ENCODE measurements at regions not wholly inside any gene's neighbourhood (a gene's known extent, or its start where the extent isn't known, plus 50 kb on each side); places are given as distances from the start of the nearest gene placed in this dataset.
"Not testable (repeated sequence)": the region's sequence is repeated elsewhere in the genome, so short reads cannot be mapped to it uniquely, and the experiment has no call there.

DNA sequence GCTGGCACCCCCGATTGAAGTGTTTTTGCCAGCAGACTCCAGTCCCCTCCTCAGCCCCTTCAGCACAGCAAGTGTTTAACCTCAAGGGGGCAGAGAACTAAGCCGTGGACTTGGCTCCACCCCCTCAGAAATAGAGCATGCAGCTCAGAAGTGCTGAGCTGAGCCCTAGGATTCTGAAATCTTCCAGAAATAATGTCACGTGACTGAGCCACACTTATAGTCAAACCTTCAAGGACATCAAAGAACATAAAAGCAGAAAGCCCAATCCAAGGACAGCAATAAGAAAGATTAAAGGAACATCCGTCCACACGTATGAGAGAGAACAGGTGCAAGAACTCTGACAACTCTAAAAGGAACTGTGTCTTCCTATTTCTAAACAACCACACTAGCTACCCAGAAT is 317.7 kb upstream of the LRFN5 start:
- no peak for DNase-seq (ENCODE audit: low spot score)

GRCh38 chr14:41285186-41285748 is 321.4 kb upstream of the LRFN5 start:
- DNase-seq (ENCODE audit: low spot score) = no peak

GRCh38 chr14:41280745-41281144 is 325.9 kb upstream of the LRFN5 start:
- DNase-seq (ENCODE audit: low spot score) = no peak

- no peak for DNase-seq (ENCODE audit: low spot score)
Observed at GRCh38 chr14:41277450-41277849, 329.2 kb upstream of the LRFN5 start.

DNA sequence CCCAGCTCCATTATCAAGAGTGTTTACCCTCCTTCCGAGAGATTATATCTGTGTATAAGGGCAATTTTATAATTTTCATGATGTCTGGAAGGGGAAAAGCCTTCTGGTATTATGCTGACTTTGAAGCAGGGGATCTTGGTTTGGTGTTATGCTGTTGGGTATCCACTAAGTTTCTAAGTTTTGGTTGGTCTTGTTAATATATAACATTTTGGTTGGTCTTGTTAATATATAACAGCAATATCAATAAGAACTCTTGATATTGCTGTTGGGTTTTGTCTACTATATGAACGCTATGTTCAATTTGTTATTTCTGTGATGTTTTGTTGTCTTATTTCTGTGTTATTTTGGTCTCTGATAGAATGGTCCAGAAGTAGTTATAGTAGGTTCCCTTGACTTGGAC is 349.2 kb upstream of the LRFN5 start:
- no peak for DNase-seq (ENCODE audit: low spot score)

- no peak for DNase-seq (ENCODE audit: low spot score)
Observed at GRCh38 chr14:41235466-41235865, 371.2 kb upstream of the LRFN5 start.

DNA sequence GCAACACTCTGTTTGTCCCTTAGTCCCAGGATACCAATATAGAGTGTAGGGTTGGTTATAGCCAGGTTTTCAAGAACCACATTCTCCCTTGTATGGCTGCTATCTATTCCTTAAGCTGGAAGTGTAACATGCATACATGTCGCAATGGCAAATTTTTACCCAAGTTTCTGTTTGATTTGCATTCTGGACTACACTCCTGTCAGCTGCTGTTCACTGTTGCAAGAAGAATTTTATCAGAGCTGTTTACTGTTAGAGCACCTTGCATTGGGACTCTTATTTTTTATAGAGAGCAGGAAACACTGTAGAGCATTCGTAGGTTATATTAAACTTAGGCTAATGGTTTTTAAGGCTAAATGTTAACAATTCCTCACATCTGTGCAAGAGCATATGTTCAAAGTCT is 376.0 kb upstream of the LRFN5 start:
- no peak for DNase-seq (ENCODE audit: low spot score)

DNA sequence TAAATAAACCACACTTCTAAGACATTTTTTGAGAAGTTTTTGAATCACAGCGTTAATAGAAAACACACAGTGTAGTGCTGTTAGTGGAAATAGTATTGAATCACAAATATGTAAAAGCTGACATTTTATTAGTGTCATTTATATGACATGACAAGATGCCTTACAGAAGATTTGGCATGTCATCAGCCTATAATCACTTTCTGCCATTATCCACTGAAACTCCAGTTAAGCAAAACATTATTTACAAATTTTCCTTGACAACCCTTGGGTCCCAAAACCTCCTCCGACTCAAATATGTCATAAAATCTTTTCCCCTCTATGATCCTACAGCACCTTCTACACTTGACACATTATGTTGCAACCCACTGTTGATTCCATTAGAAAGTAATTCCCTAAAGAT is 376.9 kb upstream of the LRFN5 start:
- DNase-seq (ENCODE audit: low spot score) = no peak

- DNase-seq (ENCODE audit: low spot score) = no peak
Observed at GRCh38 chr14:41225433-41225832, 381.2 kb upstream of the LRFN5 start.

DNA sequence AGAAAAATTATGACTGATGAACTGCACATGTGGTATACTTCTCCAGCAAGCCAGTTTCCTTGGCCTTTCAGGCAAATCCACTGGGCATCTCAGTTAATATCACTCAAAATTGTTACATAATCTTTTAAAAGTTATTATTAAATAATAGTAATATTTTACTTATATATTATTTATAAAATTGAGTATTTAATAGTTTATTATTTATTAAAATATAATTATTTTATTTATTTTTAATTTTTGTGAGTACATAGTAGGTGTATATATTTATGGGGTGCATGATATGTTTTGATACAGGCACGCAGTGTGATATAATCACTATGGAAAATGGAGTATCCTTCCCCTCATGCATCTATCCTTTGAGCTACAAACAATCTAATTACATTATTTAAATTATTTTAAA is 384.1 kb upstream of the LRFN5 start:
- DNase-seq (ENCODE audit: low spot score) = no peak

DNA sequence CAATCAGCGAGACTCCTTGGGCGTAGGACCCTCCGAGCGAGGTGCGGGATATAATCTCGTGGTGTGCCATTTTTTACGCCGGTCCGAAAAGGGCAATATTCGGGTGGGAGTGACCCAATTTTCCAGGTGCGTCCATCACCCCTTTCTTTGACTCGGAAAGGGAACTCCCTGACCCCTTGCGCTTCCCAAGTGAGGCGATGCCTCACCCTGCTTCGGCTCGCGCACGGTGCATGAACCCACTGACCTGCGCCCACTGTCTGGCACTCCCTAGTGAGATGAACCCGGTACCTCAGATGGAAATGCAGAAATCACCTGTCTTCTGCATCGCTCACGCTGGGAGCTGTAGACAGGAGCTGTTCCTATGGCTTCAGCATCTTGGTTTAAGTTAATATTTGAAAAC is 391.7 kb upstream of the LRFN5 start:
- DNase-seq (ENCODE audit: low spot score) = not testable (repeated sequence)

DNA sequence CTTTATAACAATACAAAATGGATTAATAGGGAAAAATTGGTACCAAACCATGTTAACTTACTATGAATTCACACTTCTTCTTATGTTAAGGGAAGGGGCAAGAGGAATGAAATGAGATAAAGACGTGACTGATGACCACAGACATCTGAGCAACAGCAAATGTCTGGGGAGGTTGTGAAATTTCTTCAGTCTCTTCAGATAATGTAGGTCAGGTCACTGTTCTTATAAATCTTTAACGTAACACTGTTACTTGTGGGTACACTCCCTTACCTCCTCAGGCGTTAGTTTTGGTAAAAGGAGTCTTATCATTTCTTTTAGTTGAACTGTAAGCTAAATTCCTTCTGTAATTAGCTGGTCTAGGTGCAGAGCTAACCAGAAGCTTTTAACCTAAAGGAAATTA is 405.0 kb upstream of the LRFN5 start:
- no peak for DNase-seq (ENCODE audit: low spot score)

GRCh38 chr14:41187868-41188267 is 418.8 kb upstream of the LRFN5 start:
- DNase-seq (ENCODE audit: low spot score) = no peak

- no peak for DNase-seq (ENCODE audit: low spot score)
Observed at GRCh38 chr14:41171045-41171444, 435.6 kb upstream of the LRFN5 start.

GRCh38 chr14:41167040-41167439 is 439.6 kb upstream of the LRFN5 start:
- no peak for DNase-seq (ENCODE audit: low spot score)

DNA sequence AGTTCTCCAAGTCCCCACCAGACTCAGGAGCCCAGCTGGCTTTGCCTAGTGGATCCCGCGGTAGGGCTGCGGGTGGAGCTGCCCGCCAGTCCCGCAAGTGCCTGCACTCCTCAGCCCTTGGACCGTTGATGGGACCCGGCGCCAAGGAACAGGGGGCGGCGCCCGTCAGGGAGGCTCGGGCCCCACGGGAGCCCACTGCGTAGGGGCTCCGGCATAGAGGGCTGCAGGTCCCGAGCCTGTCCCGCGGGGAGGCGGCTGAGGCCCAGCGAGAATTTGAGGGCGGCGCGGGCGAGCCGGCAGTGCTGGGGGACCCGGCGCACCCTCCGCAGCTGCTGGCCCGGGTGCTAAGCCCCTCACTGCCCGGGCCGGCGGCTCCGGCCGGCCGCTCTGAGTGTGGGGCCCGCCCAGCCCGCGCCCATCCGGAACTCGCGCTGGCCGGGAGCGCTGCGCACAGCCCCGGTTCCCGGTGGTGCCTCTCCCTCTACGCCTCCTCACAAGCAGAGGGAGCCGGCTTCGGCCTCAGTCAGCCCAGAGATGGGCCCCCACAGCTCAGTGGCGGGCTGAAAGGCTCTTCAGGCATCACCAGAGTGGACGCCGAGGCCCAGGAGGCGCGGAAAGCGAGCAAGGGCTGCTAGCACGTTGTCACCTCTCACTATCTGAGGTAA is 452.4 kb upstream of the LRFN5 start:
- DNase-seq (ENCODE audit: low spot score) = no peak

- DNase-seq (ENCODE audit: low spot score) = no peak
Observed at GRCh38 chr14:41146391-41146790, 460.3 kb upstream of the LRFN5 start.

DNA sequence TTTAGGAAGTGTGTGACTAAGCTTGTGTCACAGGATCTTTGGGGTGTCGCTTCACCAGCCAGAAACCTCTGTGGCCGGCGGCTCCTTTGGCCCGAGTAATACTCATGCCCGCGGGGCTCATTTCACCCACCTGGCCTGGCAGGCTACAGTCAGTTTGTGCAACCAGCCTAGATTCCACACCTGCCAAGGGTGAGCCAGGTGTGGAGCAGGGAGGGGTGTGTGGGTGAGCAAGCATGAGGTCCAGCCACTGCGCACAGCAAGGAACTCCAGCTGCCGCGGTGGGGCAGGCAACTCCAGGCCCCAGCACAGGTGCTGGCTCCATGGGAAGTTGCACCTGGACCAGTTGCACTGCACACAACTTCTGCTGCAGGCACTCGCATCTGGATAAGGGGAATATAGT is 462.3 kb upstream of the LRFN5 start:
- DNase-seq (ENCODE audit: low spot score) = no peak

- no peak for DNase-seq (ENCODE audit: low spot score)
Observed at GRCh38 chr14:41137741-41138140, 468.9 kb upstream of the LRFN5 start.

DNA sequence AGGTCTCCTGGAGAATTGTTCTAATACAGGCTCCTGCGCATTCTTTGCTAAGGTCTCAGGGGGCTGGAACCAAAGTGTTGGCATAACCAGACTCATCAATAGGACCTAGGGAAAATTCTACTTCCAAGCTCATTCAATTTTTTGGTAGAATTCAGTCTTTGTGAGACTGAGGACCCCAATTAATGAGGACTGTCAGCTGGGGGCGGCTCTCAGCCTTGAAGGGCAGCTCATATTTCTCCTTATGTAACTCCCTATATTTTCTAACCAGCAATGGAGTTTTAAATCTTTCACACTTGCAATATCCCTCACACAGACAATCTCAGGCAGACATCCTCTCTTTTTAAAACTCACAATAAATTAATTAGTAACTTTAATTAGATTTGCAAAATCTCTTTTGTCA is 476.4 kb upstream of the LRFN5 start:
- DNase-seq (ENCODE audit: low spot score) = no peak

DNA sequence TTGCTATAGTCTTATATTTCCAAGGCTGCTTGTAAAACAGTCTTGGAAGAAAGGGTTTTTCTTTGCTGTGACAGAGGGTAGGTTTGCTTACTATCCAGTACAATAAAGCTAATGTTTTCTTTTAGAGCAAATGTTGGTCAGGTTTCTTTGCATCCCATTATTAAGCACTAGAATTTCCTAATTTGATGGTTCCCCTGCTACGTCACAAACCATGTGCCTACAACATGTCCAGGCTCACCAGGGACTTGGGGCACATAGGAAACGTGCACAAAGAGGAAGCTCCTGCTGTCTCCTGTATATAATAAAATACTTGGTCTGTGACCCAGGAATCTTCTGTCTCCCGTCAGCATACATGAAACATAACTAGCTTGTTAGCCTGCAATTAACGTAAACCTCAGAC is 486.3 kb upstream of the LRFN5 start:
- DNase-seq (ENCODE audit: low spot score) = no peak

DNA sequence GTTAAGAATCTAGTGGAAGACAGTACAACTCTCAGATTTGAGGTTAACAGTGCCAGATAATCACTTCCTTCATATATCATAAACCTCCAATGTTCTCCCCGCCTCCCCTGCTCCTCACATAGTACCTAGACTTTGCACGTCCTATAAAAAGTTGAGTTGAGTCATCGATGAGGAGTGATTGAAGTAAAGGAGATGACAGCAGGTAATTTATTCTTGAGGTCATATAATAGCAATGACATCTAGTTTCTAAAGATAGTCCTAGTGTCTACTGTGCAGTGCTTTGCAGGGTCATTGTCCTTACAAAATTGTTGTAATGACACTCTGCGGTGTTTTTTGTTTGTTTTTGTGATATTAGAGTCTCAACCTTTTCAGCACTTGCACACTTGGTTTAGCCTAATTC is 510.5 kb upstream of the LRFN5 start:
- no peak for DNase-seq (ENCODE audit: low spot score)

DNA sequence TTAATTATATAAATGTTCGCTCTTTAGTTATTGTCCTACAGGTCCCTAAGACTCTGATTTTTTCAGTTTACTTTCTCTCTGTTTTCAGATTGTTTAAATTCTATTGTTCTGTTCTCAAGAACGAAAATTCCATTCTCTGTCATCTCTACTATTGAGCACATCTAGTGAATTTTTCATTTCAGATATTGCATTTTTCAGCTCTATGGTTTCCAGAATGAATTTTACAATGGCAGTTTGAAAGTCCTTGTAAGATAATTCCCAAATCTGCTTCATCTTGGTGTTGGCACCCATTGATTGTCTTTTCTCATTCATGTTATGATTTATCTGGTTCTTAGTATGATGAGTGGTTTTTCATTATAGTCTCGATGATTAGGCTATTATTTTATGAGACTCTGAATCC is 519.6 kb upstream of the LRFN5 start:
- no peak for DNase-seq (ENCODE audit: low spot score)

DNA sequence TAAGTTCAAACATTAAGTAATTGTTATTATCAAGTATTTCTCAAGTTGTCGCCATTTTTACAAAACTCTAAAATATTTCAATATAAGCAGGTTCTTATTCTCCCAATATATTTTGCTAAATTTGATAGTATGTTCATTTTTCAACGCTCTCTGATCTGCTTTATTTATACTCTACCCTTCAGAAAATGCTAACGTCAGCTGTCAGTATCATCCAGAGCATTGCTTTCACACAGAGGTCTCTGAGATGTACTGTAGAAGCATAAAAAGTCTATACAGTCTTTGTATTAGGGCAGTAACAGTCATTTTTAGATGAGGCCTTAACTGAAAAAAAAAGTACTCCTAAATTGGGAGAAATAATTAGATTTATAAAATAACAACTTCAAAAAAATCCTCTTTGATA is 533.1 kb upstream of the LRFN5 start:
- DNase-seq (ENCODE audit: low spot score) = no peak

Measured in hematopoietic multipotent progenitor cell treated with erythropoietin and hydrocortisone succinate and interleukin-3 and kit ligand, for 15 days (in vitro differentiated cells).